ENCODE measurements at regions not wholly inside any gene's neighbourhood (a gene's known extent, or its start where the extent isn't known, plus 50 kb on each side); places are given as distances from the start of the nearest gene placed in this dataset.

DNA sequence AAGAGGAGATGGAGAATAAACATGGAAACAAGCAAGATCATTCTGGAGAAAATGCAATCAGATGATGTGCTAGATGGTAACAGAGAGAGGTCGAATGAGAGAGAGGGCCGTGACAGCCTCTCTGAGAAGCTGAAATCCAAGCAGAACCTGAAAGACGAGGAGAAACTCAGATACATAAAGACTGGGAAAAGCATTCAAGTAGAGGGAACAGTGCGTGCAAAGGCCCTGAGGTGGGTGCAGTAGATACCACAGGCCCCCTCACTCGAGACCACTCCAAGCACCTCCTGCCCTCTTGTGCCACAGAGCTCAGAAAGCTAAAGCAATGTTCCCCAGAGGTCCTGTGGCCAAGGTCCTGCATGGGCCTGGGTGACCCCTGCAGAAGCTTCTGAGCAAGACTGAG lies 54.8 kb upstream of the DLK1 start:
- no peak for TF ChIP-seq EP300 (IDR thresholded peaks at IDR 0.05)
- no peak for TF ChIP-seq CTCF (IDR thresholded peaks at IDR 0.05)
- no peak for TF ChIP-seq POLR2A (IDR thresholded peaks at IDR 0.05)

Measured in sigmoid colon (tissue), 4 donors.